Keratinocyte (primary cell): ENCODE measurements at regions not wholly inside any gene's neighbourhood (a gene's known extent, or its start where the extent isn't known, plus 50 kb on each side); places are given as distances from the start of the nearest gene placed in this dataset.

ENCODE experiments used
- DNase-seq: peaks from one replicate; pipeline ENCODE4 v3.0.0-alpha.2; 2011; ENCODE audit warnings: low read depth, missing footprints, low spot score
- FAIRE-seq: peaks from 2 replicates; lab custom pipeline; 2011; peaks lifted over from hg19 to GRCh38; lab: Jason Lieb, UNC
- H2AFZ ChIP-seq: 2 replicates; pipeline ENCODE4 v1.6.0; 2012; ENCODE audit warnings: low read length, control low read depth, inconsistent platforms; ENCODE audit not compliant: control insufficient read depth
- H3K27ac ChIP-seq: 2 replicates; pipeline ENCODE4 v1.5.1; 2011; ENCODE audit warnings: low read length; ENCODE audit not compliant: control insufficient read depth, insufficient read depth
- H3K27me3 ChIP-seq: 3 replicates; pipeline ENCODE4 v1.6.0; 2011; ENCODE audit warnings: low read length; ENCODE audit not compliant: control insufficient read depth, insufficient read depth; ENCODE audit errors: extremely low read depth
- H3K36me3 ChIP-seq, 2 experiments: 2 replicates in 1 of 2; 3 replicates in 1 of 2; pipeline ENCODE4 v1.5.1; 2011; ENCODE audit warnings: low read length in 2 of 2, mild to moderate bottlenecking in 1 of 2; ENCODE audit not compliant: control insufficient read depth in 2 of 2, insufficient read depth in 2 of 2; ENCODE audit errors: extremely low read depth in 1 of 2
- H3K4me1 ChIP-seq: 3 replicates; pipeline ENCODE4 v1.5.1; 2011; ENCODE audit warnings: low read length; ENCODE audit not compliant: control insufficient read depth, insufficient read depth; ENCODE audit errors: extremely low read depth
- H3K4me2 ChIP-seq: 3 replicates; pipeline ENCODE4 v1.6.0; 2011; ENCODE audit warnings: low read depth, low read length; ENCODE audit not compliant: control insufficient read depth, insufficient read depth; ENCODE audit errors: extremely low read depth
- H3K4me3 ChIP-seq, 3 experiments: fragments of 200-600 bp in 1 of 3; sonication (generic) in 1 of 3; 2 replicates in 2 of 3; 3 replicates in 1 of 3; pipeline ENCODE4 v1.5.1; 2011 to 2016; ENCODE audit warnings: low read length in 3 of 3, mild to moderate bottlenecking in 3 of 3, control low read depth in 2 of 3, inconsistent platforms in 1 of 3, low read depth in 1 of 3, mixed read lengths in 1 of 3, mixed run types in 1 of 3, moderate library complexity in 1 of 3; ENCODE audit not compliant: control insufficient read depth in 2 of 3, insufficient read depth in 2 of 3; ENCODE audit errors: extremely low read depth in 1 of 3
- H3K79me2 ChIP-seq: 2 replicates; pipeline ENCODE4 v1.6.0; 2012; ENCODE audit warnings: low read length; ENCODE audit not compliant: control insufficient read depth, insufficient read depth
- H3K9ac ChIP-seq: 3 replicates; pipeline ENCODE4 v1.6.0; 2011; ENCODE audit warnings: low read length; ENCODE audit not compliant: control insufficient read depth, insufficient read depth; ENCODE audit errors: extremely low read depth
- H3K9me1 ChIP-seq: 3 replicates; pipeline ENCODE4 v1.6.0; 2011; ENCODE audit warnings: low read length; ENCODE audit not compliant: control insufficient read depth, insufficient read depth; ENCODE audit errors: extremely low read depth
- H3K9me3 ChIP-seq: 2 replicates; pipeline ENCODE4 v1.5.1; 2012; ENCODE audit warnings: low read depth, low read length; ENCODE audit not compliant: control insufficient read depth
- H4K20me1 ChIP-seq: 3 replicates; pipeline ENCODE4 v1.6.0; 2011; ENCODE audit warnings: low read length; ENCODE audit not compliant: control insufficient read depth, insufficient read depth; ENCODE audit errors: extremely low read depth
- EZH2 ChIP-seq: IDR thresholded peaks from one replicate; pipeline ENCODE4 v1.6.1; 2012; ENCODE audit warnings: inconsistent platforms, mild to moderate bottlenecking, low read length, moderate library complexity
- dilution Hi-C: fragments of 300-500 bp; cut with MboI; formaldehyde crosslinking; loops from one replicate; pipeline ENCODE4 v1.7.0; 2020; ENCODE audit warnings: low sequenced_read_pairs; ENCODE audit not compliant: extremely low pct_ligation_motif_present
- TF ChIP-seq, protein P1 (sequence below), 3 experiments: IDR thresholded peaks in 1 of 3; conservative IDR thresholded peaks in 1 of 3; optimal IDR thresholded peaks in 1 of 3; 2 replicates in 2 of 3; 3 replicates in 1 of 3; pipeline versions ENCODE3 to v1.5.1; 2011; ENCODE audit warnings: low read length in 3 of 3, mild to moderate bottlenecking in 3 of 3, moderate library complexity in 2 of 3, control low read depth in 1 of 3, inconsistent platforms in 1 of 3; ENCODE audit not compliant: insufficient read depth in 2 of 3; ENCODE audit errors: extremely low read depth in 1 of 3

DNA sequence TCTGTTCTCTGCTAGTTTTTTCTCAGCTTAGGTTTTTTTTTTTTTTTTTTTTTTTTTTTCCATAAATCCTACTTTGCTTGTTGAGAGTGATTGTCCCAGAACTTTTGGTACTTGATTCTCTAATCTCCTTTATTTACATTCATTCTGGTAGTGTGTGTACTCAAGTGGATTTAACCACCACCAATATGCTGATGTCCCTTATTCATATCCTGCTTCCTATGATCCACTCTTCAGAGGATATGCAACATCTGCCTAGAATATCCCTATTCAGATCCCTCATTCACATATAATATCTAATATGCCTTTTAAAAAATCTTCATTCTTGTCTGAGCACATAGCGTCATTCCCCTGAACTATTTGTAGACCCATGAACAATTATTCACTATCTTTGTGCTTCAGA lies 342.9 kb downstream of the VGLL3 start:
- H3K27me3 ChIP-seq = no peaks in the 10 kb centered on the region
- dilution Hi-C loops = no loop called here
- no peak for FAIRE-seq

DNA sequence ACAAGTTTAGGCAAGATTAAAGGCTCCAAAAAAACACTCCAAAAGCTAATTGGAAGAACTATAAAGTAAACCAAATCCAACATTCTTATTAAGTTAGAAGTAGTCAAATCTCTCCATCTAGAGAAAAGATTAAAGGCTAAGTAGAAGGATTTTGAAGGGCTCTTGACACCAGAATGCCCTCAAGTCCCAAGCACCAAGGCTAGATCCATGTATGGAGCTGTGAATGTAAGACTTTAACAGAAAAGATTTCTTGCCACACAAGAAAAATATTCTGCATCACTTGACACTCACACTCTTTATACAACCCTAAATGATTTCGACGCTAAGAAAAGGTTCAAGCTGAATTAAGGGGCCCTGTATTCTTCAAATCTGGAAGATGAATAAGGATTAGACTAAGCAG lies 345.2 kb downstream of the VGLL3 start:
- no peak for DNase-seq
- H3K27me3 ChIP-seq = no peaks in the 10 kb centered on the region
- dilution Hi-C loops = no loop called here
- no peaks in the 10 kb centered on the region for H3K79me2 ChIP-seq
- no peak for FAIRE-seq
- no peaks in the 10 kb centered on the region for H3K36me3 ChIP-seq
- H2AFZ ChIP-seq = no peak overlapping the region
- H4K20me1 ChIP-seq = no peaks in the 10 kb centered on the region
- H3K4me1 ChIP-seq = no peaks in the 10 kb centered on the region
- no peak overlapping the region for H3K9ac ChIP-seq
- no peaks in the 10 kb centered on the region for H3K9me1 ChIP-seq
- no peaks in the 10 kb centered on the region for H3K9me3 ChIP-seq
- no peak overlapping the region for H3K4me2 ChIP-seq
- H3K4me3 ChIP-seq = no peak overlapping the region
- TF ChIP-seq, protein P1, sequence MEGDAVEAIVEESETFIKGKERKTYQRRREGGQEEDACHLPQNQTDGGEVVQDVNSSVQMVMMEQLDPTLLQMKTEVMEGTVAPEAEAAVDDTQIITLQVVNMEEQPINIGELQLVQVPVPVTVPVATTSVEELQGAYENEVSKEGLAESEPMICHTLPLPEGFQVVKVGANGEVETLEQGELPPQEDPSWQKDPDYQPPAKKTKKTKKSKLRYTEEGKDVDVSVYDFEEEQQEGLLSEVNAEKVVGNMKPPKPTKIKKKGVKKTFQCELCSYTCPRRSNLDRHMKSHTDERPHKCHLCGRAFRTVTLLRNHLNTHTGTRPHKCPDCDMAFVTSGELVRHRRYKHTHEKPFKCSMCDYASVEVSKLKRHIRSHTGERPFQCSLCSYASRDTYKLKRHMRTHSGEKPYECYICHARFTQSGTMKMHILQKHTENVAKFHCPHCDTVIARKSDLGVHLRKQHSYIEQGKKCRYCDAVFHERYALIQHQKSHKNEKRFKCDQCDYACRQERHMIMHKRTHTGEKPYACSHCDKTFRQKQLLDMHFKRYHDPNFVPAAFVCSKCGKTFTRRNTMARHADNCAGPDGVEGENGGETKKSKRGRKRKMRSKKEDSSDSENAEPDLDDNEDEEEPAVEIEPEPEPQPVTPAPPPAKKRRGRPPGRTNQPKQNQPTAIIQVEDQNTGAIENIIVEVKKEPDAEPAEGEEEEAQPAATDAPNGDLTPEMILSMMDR (optimal IDR thresholded peaks at IDR 0.05 in 1 of 3, IDR thresholded peaks at IDR 0.05 in 1 of 3, conservative IDR thresholded peaks at IDR 0.05 in 1 of 3; ENCODE audit: extremely low read depth in 1 of 3, insufficient read depth in 2 of 3, low read length in 3 of 3) = no peak
- no peak for TF ChIP-seq EZH2
- H3K27ac ChIP-seq = no peak overlapping the region

More for the DNA sequence above, 342.9 kb downstream of the VGLL3 start:
- H3K79me2 ChIP-seq = no peaks in the 10 kb centered on the region
- H3K4me3 ChIP-seq = no peak overlapping the region
- no peak overlapping the region for H2AFZ ChIP-seq
- no peaks in the 10 kb centered on the region for H3K9me1 ChIP-seq
- no peak overlapping the region for H3K27ac ChIP-seq
- no peak for DNase-seq
- H3K9me3 ChIP-seq = peaks cover 2% of the 10 kb centered on the region
- no peaks in the 10 kb centered on the region for H3K4me1 ChIP-seq
- no peak overlapping the region for H3K9ac ChIP-seq
- TF ChIP-seq, protein P1 (optimal IDR thresholded peaks at IDR 0.05 in 1 of 3, IDR thresholded peaks at IDR 0.05 in 1 of 3, conservative IDR thresholded peaks at IDR 0.05 in 1 of 3; ENCODE audit: extremely low read depth in 1 of 3, insufficient read depth in 2 of 3, low read length in 3 of 3) = no peak
- no peak for TF ChIP-seq EZH2
- no peaks in the 10 kb centered on the region for H3K36me3 ChIP-seq
- no peaks in the 10 kb centered on the region for H4K20me1 ChIP-seq
- H3K4me2 ChIP-seq = no peak overlapping the region
